Neural progenitor cell (in vitro differentiated cells): ENCODE measurements at regions not wholly inside any gene's neighbourhood (a gene's known extent, or its start where the extent isn't known, plus 50 kb on each side); places are given as distances from the start of the nearest gene placed in this dataset.

Source experiments
- DNase-seq: peaks from one replicate; pipeline ENCODE4 v3.0.0-alpha.2; 2016; ENCODE audit warnings: low spot score
- H2AFZ ChIP-seq: fragments of 200-600 bp; sonication (generic); replicated peaks from 2 replicates; pipeline ENCODE4 v1.6.1; 2016; ENCODE audit warnings: antibody characterized with exemption
- H3F3A ChIP-seq: fragments of 200-600 bp; sonication (generic); 2 replicates; pipeline ENCODE4 v1.6.1; 2016; ENCODE audit warnings: antibody characterized with exemption, low read depth
- H3K27ac ChIP-seq: fragments of 200-600 bp; sonication (generic); 2 replicates; pipeline ENCODE4 v1.5.1; 2016; ENCODE audit warnings: mild to moderate bottlenecking
- H3K27me3 ChIP-seq: fragments of 200-600 bp; sonication (generic); 2 replicates; pipeline ENCODE4 v1.6.1; 2016; ENCODE audit warnings: mild to moderate bottlenecking, moderate library complexity
- H3K36me3 ChIP-seq: fragments of 200-600 bp; sonication (generic); 2 replicates; pipeline ENCODE4 v1.5.1; 2016
- H3K4me1 ChIP-seq: fragments of 200-600 bp; sonication (generic); 2 replicates; pipeline ENCODE4 v1.6.1; 2016; ENCODE audit warnings: mixed run types
- H3K4me2 ChIP-seq: fragments of 200-600 bp; sonication (generic); 2 replicates; pipeline ENCODE4 v1.6.1; 2016
- H3K4me3 ChIP-seq: fragments of 200-600 bp; sonication (generic); 2 replicates; pipeline ENCODE4 v1.5.1; 2016
- H3K79me2 ChIP-seq: fragments of 200-600 bp; sonication (generic); 2 replicates; pipeline ENCODE4 v1.6.1; 2016; ENCODE audit warnings: low read depth
- H3K9ac ChIP-seq: fragments of 200-600 bp; sonication (generic); 2 replicates; pipeline ENCODE4 v1.6.1; 2016
- H3K9me3 ChIP-seq: fragments of 200-600 bp; sonication (generic); 2 replicates; pipeline ENCODE4 v1.5.1; 2016; ENCODE audit warnings: low read depth
- H4K20me1 ChIP-seq: fragments of 200-600 bp; sonication (generic); 2 replicates; pipeline ENCODE4 v1.6.1; 2016; ENCODE audit warnings: low read depth
- H3K27ac Mint-ChIP-seq: 3 replicates; pipeline ENCODE4 v1.8.0; 2021; ENCODE audit warnings: mixed read lengths
- H3K27me3 Mint-ChIP-seq: 2 replicates; pipeline ENCODE4 v1.8.0; 2022; ENCODE audit warnings: low read depth, mild to moderate bottlenecking, inconsistent platforms, moderate library complexity, mixed read lengths; ENCODE audit not compliant: insufficient read depth
- H3K36me3 Mint-ChIP-seq: 3 replicates; pipeline ENCODE4 v1.8.0; 2021; ENCODE audit warnings: mixed read lengths
- H3K4me1 Mint-ChIP-seq: 3 replicates; pipeline ENCODE4 v1.8.0; 2021; ENCODE audit warnings: mixed read lengths
- H3K4me3 Mint-ChIP-seq: 3 replicates; pipeline ENCODE4 v1.8.0; 2021; ENCODE audit warnings: mild to moderate bottlenecking, moderate library complexity, mixed read lengths
- H3K9me3 Mint-ChIP-seq: 3 replicates; pipeline ENCODE4 v1.8.0; 2020; ENCODE audit warnings: mixed read lengths
- EZH2 ChIP-seq: fragments of 200-600 bp; sonication (generic); IDR thresholded peaks from 2 replicates; pipeline ENCODE4 v1.6.1; 2017; ENCODE audit warnings: antibody characterized with exemption, mild to moderate bottlenecking, moderate library complexity
- EZH2phosphoT487 ChIP-seq: fragments of 200-600 bp; sonication (generic); IDR thresholded peaks from 2 replicates; pipeline ENCODE4 v1.6.1; 2017; ENCODE audit warnings: antibody characterized with exemption
- TF ChIP-seq, protein P1 (sequence below): fragments of 200-600 bp; sonication (generic); IDR thresholded peaks from 2 replicates; pipeline ENCODE4 v1.5.1; 2017; ENCODE audit warnings: antibody characterized with exemption, mild to moderate bottlenecking

GRCh38 chr17:79202480-79202879, 127.9 kb downstream of the ENGASE start:
- H3K9me3 ChIP-seq = no peaks in the 10 kb centered on the region
- no peak overlapping the region for H3K9ac ChIP-seq
- H3K36me3 ChIP-seq = no peaks in the 10 kb centered on the region
- peaks cover 6% of the 10 kb centered on the region for H3F3A ChIP-seq
- peak overlapping the region; percentile 50 for H3K27ac Mint-ChIP-seq
- peaks cover 6% of the 10 kb centered on the region for H3K4me1 Mint-ChIP-seq
- TF ChIP-seq, protein P1, sequence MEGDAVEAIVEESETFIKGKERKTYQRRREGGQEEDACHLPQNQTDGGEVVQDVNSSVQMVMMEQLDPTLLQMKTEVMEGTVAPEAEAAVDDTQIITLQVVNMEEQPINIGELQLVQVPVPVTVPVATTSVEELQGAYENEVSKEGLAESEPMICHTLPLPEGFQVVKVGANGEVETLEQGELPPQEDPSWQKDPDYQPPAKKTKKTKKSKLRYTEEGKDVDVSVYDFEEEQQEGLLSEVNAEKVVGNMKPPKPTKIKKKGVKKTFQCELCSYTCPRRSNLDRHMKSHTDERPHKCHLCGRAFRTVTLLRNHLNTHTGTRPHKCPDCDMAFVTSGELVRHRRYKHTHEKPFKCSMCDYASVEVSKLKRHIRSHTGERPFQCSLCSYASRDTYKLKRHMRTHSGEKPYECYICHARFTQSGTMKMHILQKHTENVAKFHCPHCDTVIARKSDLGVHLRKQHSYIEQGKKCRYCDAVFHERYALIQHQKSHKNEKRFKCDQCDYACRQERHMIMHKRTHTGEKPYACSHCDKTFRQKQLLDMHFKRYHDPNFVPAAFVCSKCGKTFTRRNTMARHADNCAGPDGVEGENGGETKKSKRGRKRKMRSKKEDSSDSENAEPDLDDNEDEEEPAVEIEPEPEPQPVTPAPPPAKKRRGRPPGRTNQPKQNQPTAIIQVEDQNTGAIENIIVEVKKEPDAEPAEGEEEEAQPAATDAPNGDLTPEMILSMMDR = no peak
- TF ChIP-seq EZH2phosphoT487 (no peak), EZH2 (no peak)
- no peak for DNase-seq
- H3K4me3 ChIP-seq = no peak overlapping the region
- H3K36me3 Mint-ChIP-seq = no peaks in the 10 kb centered on the region
- no peaks in the 10 kb centered on the region for H3K27me3 ChIP-seq
- no peaks in the 10 kb centered on the region for H3K79me2 ChIP-seq
- H3K4me3 Mint-ChIP-seq = no peak overlapping the region
- no peaks in the 10 kb centered on the region for H3K27me3 Mint-ChIP-seq
- peaks cover 16% of the 10 kb centered on the region for H3K4me1 ChIP-seq
- H3K9me3 Mint-ChIP-seq = no peaks in the 10 kb centered on the region
- H4K20me1 ChIP-seq = no peaks in the 10 kb centered on the region
- H3K27ac ChIP-seq = no peak overlapping the region
- no peak overlapping the region for H3K4me2 ChIP-seq
- H2AFZ ChIP-seq = no peak overlapping the region

GRCh38 chr17:79201536-79202227, 127.1 kb downstream of the ENGASE start:
- no peak overlapping the region for H3K4me3 Mint-ChIP-seq
- H3K9me3 Mint-ChIP-seq = no peaks in the 10 kb centered on the region
- Histone ChIP-seq H3K4me2 (peak overlapping the region; percentile 43), H3K36me3 (no peaks in the 10 kb centered on the region), H3K4me1 (peaks cover 16% of the 10 kb centered on the region), H3K79me2 (no peaks in the 10 kb centered on the region), H3K27ac (no peak overlapping the region), H2AFZ (no peak overlapping the region), H4K20me1 (no peaks in the 10 kb centered on the region), H3K27me3 (no peaks in the 10 kb centered on the region), H3K9ac (no peak overlapping the region), H3F3A (peaks cover 6% of the 10 kb centered on the region), H3K9me3 (no peaks in the 10 kb centered on the region), H3K4me3 (no peak overlapping the region)
- TF ChIP-seq EZH2phosphoT487 = no peak
- TF ChIP-seq, protein P1 = no peak
- no peak for DNase-seq
- H3K4me1 Mint-ChIP-seq = peaks cover 6% of the 10 kb centered on the region
- peak overlapping the region; percentile 8 for H3K27ac Mint-ChIP-seq
- H3K27me3 Mint-ChIP-seq = no peaks in the 10 kb centered on the region
- no peaks in the 10 kb centered on the region for H3K36me3 Mint-ChIP-seq

- Mint-ChIP-seq H3K36me3 (no peaks in the 10 kb centered on the region), H3K4me1 (peaks cover 6% of the 10 kb centered on the region), H3K27me3 (no peaks in the 10 kb centered on the region), H3K9me3 (no peaks in the 10 kb centered on the region), H3K27ac (no peak overlapping the region), H3K4me3 (no peak overlapping the region)
- H3K79me2 ChIP-seq = no peaks in the 10 kb centered on the region
- H3F3A ChIP-seq = peaks cover 6% of the 10 kb centered on the region
- H3K4me3 ChIP-seq = no peak overlapping the region
- peak overlapping the region; percentile 43 for H3K4me2 ChIP-seq
- peaks cover 16% of the 10 kb centered on the region for H3K4me1 ChIP-seq
- H2AFZ ChIP-seq = peak overlapping the region; percentile 91
- H3K27me3 ChIP-seq = no peaks in the 10 kb centered on the region
- no peaks in the 10 kb centered on the region for H3K36me3 ChIP-seq
- H3K27ac ChIP-seq = no peak overlapping the region
- no peak for DNase-seq
- H4K20me1 ChIP-seq = no peaks in the 10 kb centered on the region
- H3K9ac ChIP-seq = no peak overlapping the region
- H3K9me3 ChIP-seq = no peaks in the 10 kb centered on the region
- TF ChIP-seq, protein P1 = no peak
- TF ChIP-seq EZH2phosphoT487 = no peak
- no peak for TF ChIP-seq EZH2
Observed at GRCh38 chr17:79201119-79201518, 126.5 kb downstream of the ENGASE start.
